Esophagus squamous epithelium (tissue), 5 donors: ENCODE measurements at regions not wholly inside any gene's neighbourhood (a gene's known extent, or its start where the extent isn't known, plus 50 kb on each side); places are given as distances from the start of the nearest gene placed in this dataset.
A peak's percentile ranks its signal among the peaks of the same experiment; 100 is the strongest.

ENCODE experiments used
- DNase-seq: peaks from one replicate; lab custom pipeline; 2025; lab: John Stamatoyannopoulos, UW
- H3K27ac ChIP-seq, 4 donors: fragments of 200-600 bp; sonication (generic); one replicate each; pipeline ENCODE4 v1.5.1; 2016 to 2019; ENCODE audit warnings: mild to moderate bottlenecking in 1 of 4
- H3K27me3 ChIP-seq, 4 donors: fragments of 200-600 bp; sonication (generic); 1 replicate in 3 of 4; 2 replicates in 1 of 4; pipeline versions ENCODE4 v1.5.1 to v1.6.0; 2017 to 2021; ENCODE audit warnings: antibody characterized with exemption in 1 of 4
- H3K36me3 ChIP-seq, 3 donors: fragments of 200-600 bp; sonication (generic); one replicate each; pipeline ENCODE4 v1.5.1; 2016 to 2019
- H3K4me1 ChIP-seq, 3 donors: fragments of 200-600 bp; sonication (generic); one replicate each; pipeline ENCODE4 v1.5.1; 2017 to 2019
- H3K4me3 ChIP-seq, 4 donors: fragments of 200-600 bp; sonication (generic); 1 replicate in 3 of 4; 2 replicates in 1 of 4; pipeline ENCODE4 v1.5.1; 2016 to 2019; ENCODE audit warnings: mild to moderate bottlenecking in 2 of 4, moderate library complexity in 1 of 4
- H3K9me3 ChIP-seq, 3 donors: fragments of 200-600 bp; sonication (generic); one replicate each; pipeline ENCODE4 v1.5.1; 2016 to 2019
- POLR2A ChIP-seq, 4 donors: fragments of 450-650 bp; IDR thresholded peaks; one replicate each; pipeline ENCODE4 v1.6.1; 2017; ENCODE audit warnings: antibody characterized with exemption in 4 of 4, mild to moderate bottlenecking in 4 of 4, moderate library complexity in 3 of 4
- WGBS, 2 donors: methylation state at CpG; one replicate each; pipeline ENCODE4 v1.1.5; 2018; 5-methylcytosine and 5-hydroxymethylcytosine counted together
- intact Hi-C: fragments of 100-400 bp; cut with DNase I; formaldehyde crosslinking; loops from one replicate; pipeline ENCODE4 v1.15.0; 2022
- TF ChIP-seq, protein P1 (sequence below), 6 experiments: fragments of 450-650 bp in 4 of 6; fragments of 200-600 bp in 2 of 6; sonication (generic) in 2 of 6; IDR thresholded peaks; one replicate each; pipeline ENCODE4 v1.5.1; 2016 to 2019; ENCODE audit warnings: antibody characterized with exemption in 6 of 6, mild to moderate bottlenecking in 4 of 6, moderate library complexity in 4 of 6
- donor health status: DM: yes; HTN: yes; CAD: no.

GRCh38 chr2:12858786-12859185, 142.1 kb downstream of the TRIB2 start:
- H3K4me3 ChIP-seq = no peak overlapping the region
- no peak overlapping the region for H3K27ac ChIP-seq
- no peaks in the 10 kb centered on the region for H3K27me3 ChIP-seq
- no peak for DNase-seq
- intact Hi-C loops = no loop called here
- peaks cover 0 to 8% (median 3%) of the 10 kb centered on the region in 3 donors for H3K4me1 ChIP-seq
- no peaks in the 10 kb centered on the region for H3K36me3 ChIP-seq
- TF ChIP-seq, protein P1, sequence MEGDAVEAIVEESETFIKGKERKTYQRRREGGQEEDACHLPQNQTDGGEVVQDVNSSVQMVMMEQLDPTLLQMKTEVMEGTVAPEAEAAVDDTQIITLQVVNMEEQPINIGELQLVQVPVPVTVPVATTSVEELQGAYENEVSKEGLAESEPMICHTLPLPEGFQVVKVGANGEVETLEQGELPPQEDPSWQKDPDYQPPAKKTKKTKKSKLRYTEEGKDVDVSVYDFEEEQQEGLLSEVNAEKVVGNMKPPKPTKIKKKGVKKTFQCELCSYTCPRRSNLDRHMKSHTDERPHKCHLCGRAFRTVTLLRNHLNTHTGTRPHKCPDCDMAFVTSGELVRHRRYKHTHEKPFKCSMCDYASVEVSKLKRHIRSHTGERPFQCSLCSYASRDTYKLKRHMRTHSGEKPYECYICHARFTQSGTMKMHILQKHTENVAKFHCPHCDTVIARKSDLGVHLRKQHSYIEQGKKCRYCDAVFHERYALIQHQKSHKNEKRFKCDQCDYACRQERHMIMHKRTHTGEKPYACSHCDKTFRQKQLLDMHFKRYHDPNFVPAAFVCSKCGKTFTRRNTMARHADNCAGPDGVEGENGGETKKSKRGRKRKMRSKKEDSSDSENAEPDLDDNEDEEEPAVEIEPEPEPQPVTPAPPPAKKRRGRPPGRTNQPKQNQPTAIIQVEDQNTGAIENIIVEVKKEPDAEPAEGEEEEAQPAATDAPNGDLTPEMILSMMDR (IDR thresholded peaks at IDR 0.05) = no peak
- no peak for TF ChIP-seq POLR2A (IDR thresholded peaks at IDR 0.05)
- peaks cover 0 to 7% (median 2%) of the 10 kb centered on the region in 3 donors for H3K9me3 ChIP-seq

GRCh38 chr2:12861344-12861930, 144.7 kb downstream of the TRIB2 start:
- no peaks in the 10 kb centered on the region for H3K27me3 ChIP-seq
- 51 to 75% methylated on average over 2 of the region's 2 CpGs for WGBS, 2 donors
- peaks cover 0 to 8% (median 3%) of the 10 kb centered on the region in 3 donors for H3K4me1 ChIP-seq
- peak overlapping the region in 2 of 4 donors; percentile 17 to 25 for H3K27ac ChIP-seq
- DNase-seq = no peak
- no peaks in the 10 kb centered on the region for H3K36me3 ChIP-seq
- TF ChIP-seq, protein P1 (IDR thresholded peaks at IDR 0.05) = no peak
- no peak for TF ChIP-seq POLR2A (IDR thresholded peaks at IDR 0.05)
- intact Hi-C loops = no loop called here
- peaks cover 0 to 11% (median 7%) of the 10 kb centered on the region in 3 donors for H3K9me3 ChIP-seq
- H3K4me3 ChIP-seq = no peak overlapping the region

GRCh38 chr2:12862541-12862940, 145.8 kb downstream of the TRIB2 start:
- Histone ChIP-seq H3K27ac (no peak overlapping the region), H3K9me3 (peaks cover 0 to 11% (median 7%) of the 10 kb centered on the region in 3 donors), H3K4me3 (no peak overlapping the region), H3K27me3 (no peaks in the 10 kb centered on the region), H3K4me1 (peaks cover 0 to 7% (median 1%) of the 10 kb centered on the region in 3 donors), H3K36me3 (no peaks in the 10 kb centered on the region)
- TF ChIP-seq POLR2A (IDR thresholded peaks at IDR 0.05) = no peak
- TF ChIP-seq, protein P1 (IDR thresholded peaks at IDR 0.05) = no peak
- DNase-seq = no peak
- intact Hi-C loops = no loop called here

DNA sequence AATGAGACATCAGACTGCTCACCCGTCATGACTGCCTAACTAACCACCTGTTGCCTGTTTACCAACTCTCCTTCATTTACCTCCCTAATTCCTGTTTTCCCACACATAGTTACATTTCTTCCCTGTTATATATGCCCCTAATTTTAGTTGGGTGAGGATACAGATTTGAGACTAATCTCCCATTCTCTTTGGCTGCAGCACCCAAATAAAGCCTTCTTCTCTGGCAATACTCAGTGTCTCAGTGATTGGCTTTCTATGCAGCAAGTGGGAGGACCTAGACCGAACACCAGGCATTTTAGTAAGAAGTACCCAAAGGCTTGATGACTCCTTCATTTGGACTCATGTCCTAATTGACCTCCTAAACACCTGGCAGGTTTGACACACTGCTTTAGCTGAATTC, 147.2 kb downstream of the TRIB2 start:
- WGBS, 2 donors = 83 to 85% methylated on average over 2 of the region's 2 CpGs
- TF ChIP-seq, protein P1 (IDR thresholded peaks at IDR 0.05) = no peak
- no peak for TF ChIP-seq POLR2A (IDR thresholded peaks at IDR 0.05)
- peaks cover 0 to 4% (median 0%) of the 10 kb centered on the region in 3 donors for H3K4me1 ChIP-seq

GRCh38 chr2:12867631-12868287, 151.0 kb downstream of the TRIB2 start:
- Histone ChIP-seq H3K27ac (no peak overlapping the region), H3K4me3 (no peak overlapping the region), H3K9me3 (peaks cover 0 to 11% (median 7%) of the 10 kb centered on the region in 3 donors), H3K4me1 (no peaks in the 10 kb centered on the region), H3K36me3 (no peaks in the 10 kb centered on the region), H3K27me3 (no peaks in the 10 kb centered on the region)
- 80% methylated on average over 5 of the region's 5 CpGs for WGBS, 2 donors
- no peak for DNase-seq
- intact Hi-C loops = no loop called here
- TF ChIP-seq POLR2A (IDR thresholded peaks at IDR 0.05) = no peak
- TF ChIP-seq, protein P1 (IDR thresholded peaks at IDR 0.05) = no peak

More for the DNA sequence above, 147.2 kb downstream of the TRIB2 start:
- Histone ChIP-seq H3K27me3 (no peaks in the 10 kb centered on the region), H3K4me3 (no peak overlapping the region), H3K36me3 (no peaks in the 10 kb centered on the region), H3K9me3 (peaks cover 0 to 11% (median 7%) of the 10 kb centered on the region in 3 donors), H3K27ac (no peak overlapping the region)
- DNase-seq = no peak
- intact Hi-C loops = no loop called here
